HEK293T (cell line): ENCODE measurements at regions not wholly inside any gene's neighbourhood (a gene's known extent, or its start where the extent isn't known, plus 50 kb on each side); places are given as distances from the start of the nearest gene placed in this dataset.

Experiments used
- CTCF ChIA-PET: fragments of 350-600 bp; formaldehyde crosslinking; extraction: SDS; loops from one replicate; lab custom pipeline; 2021; ENCODE audit warnings: antibody characterized with exemption, inconsistent platforms; lab: Yijun Ruan, JAX
- POLR2A ChIA-PET: fragments of 350-600 bp; formaldehyde crosslinking; extraction: SDS; loops from one replicate; lab custom pipeline; 2020; ENCODE audit warnings: antibody characterized with exemption, inconsistent platforms; lab: Yijun Ruan, JAX
- DNase-seq: peaks from one replicate; pipeline ENCODE4 v3.0.0; 2012; ENCODE audit warnings: mixed read lengths; ENCODE audit errors: extremely low spot score
- ARNT ChIP-seq: fragments of 450-650 bp; IDR thresholded peaks from 2 replicates; pipeline ENCODE4 v1.6.1; 2017; ENCODE audit warnings: mild to moderate bottlenecking
- BHLHE40 ChIP-seq: fragments of 450-650 bp; IDR thresholded peaks from 2 replicates; pipeline ENCODE4 v1.6.1; 2016; ENCODE audit warnings: mild to moderate bottlenecking, moderate library complexity, borderline replicate concordance
- CTBP1 ChIP-seq: fragments of 450-650 bp; IDR thresholded peaks from 2 replicates; pipeline ENCODE4 v1.6.1; 2016; ENCODE audit warnings: borderline replicate concordance
- ELF4 ChIP-seq: fragments of 450-650 bp; IDR thresholded peaks from 2 replicates; pipeline ENCODE4 v1.6.1; 2017; ENCODE audit warnings: antibody characterized with exemption
- FOXA1 ChIP-seq: fragments of 450-650 bp; IDR thresholded peaks from 2 replicates; pipeline ENCODE4 v1.6.1; 2016; ENCODE audit warnings: mild to moderate bottlenecking
- FOXK2 ChIP-seq: fragments of 450-650 bp; IDR thresholded peaks from 2 replicates; pipeline ENCODE4 v1.6.1; 2016; ENCODE audit warnings: mild to moderate bottlenecking
- FOXM1 ChIP-seq: fragments of 450-650 bp; IDR thresholded peaks from 2 replicates; pipeline ENCODE4 v1.6.1; 2017; ENCODE audit warnings: mild to moderate bottlenecking, borderline replicate concordance
- HDGF ChIP-seq: fragments of 450-650 bp; IDR thresholded peaks from 2 replicates; pipeline ENCODE4 v1.6.1; 2017; ENCODE audit warnings: antibody characterized with exemption, borderline replicate concordance
- L3MBTL2 ChIP-seq: fragments of 450-650 bp; conservative IDR thresholded peaks from 2 replicates; pipeline ENCODE4 v1.6.1; 2016; ENCODE audit warnings: mild to moderate bottlenecking
- LEF1 ChIP-seq: fragments of 450-650 bp; IDR thresholded peaks from 2 replicates; pipeline ENCODE4 v1.6.1; 2017; ENCODE audit warnings: mild to moderate bottlenecking, borderline replicate concordance
- NFRKB ChIP-seq: fragments of 450-650 bp; IDR thresholded peaks from 2 replicates; pipeline ENCODE4 v1.6.1; 2016; ENCODE audit warnings: mild to moderate bottlenecking, moderate library complexity
- SP1 ChIP-seq: fragments of 450-650 bp; IDR thresholded peaks from 2 replicates; pipeline ENCODE4 v1.6.1; 2017
- SUZ12 ChIP-seq: fragments of 450-650 bp; IDR thresholded peaks from 2 replicates; pipeline ENCODE4 v1.6.1; 2016; ENCODE audit warnings: mild to moderate bottlenecking
- TARDBP ChIP-seq: fragments of 450-650 bp; IDR thresholded peaks from 2 replicates; pipeline ENCODE4 v1.6.1; 2016
- ZNF384 ChIP-seq: fragments of 450-650 bp; IDR thresholded peaks from 2 replicates; pipeline ENCODE4 v1.6.1; 2016
- TF ChIP-seq, protein P1 (sequence below): fragments of 450-650 bp; IDR thresholded peaks from 2 replicates; pipeline ENCODE4 v1.6.1; 2016

DNA sequence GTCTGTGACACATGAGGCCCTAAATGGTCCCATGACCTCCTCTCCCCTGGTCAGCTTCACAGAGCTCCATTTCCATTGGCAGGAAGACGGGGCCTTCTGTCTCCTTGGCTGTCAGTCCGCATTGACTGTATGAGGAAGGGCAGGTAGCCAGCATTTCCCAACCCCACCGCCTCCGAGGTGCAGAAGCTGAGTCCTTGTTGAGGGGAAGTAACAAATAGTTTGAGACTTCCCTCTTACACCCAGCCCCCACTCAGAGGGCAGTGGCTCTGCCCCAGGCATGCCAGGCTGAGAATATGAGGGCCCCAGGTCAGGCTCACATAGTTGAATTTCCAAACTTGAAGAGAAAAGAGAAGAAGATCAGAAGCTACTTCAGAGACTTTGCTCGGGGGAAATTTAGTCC, 611.1 kb downstream of the BRD1 start:
- DNase-seq = no peak
- no peak for TF ChIP-seq ZNF384
- TF ChIP-seq ARNT = no peak
- no peak for TF ChIP-seq CTBP1
- no peak for TF ChIP-seq FOXM1
- no peak for TF ChIP-seq BHLHE40
- TF ChIP-seq, protein P1, sequence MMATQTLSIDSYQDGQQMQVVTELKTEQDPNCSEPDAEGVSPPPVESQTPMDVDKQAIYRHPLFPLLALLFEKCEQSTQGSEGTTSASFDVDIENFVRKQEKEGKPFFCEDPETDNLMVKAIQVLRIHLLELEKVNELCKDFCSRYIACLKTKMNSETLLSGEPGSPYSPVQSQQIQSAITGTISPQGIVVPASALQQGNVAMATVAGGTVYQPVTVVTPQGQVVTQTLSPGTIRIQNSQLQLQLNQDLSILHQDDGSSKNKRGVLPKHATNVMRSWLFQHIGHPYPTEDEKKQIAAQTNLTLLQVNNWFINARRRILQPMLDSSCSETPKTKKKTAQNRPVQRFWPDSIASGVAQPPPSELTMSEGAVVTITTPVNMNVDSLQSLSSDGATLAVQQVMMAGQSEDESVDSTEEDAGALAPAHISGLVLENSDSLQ = no peak
- no peak for TF ChIP-seq TARDBP
- TF ChIP-seq FOXK2 = no peak
- TF ChIP-seq FOXA1 = no peak
- CTCF ChIA-PET = no interaction called here
- POLR2A ChIA-PET = no interaction called here

DNA sequence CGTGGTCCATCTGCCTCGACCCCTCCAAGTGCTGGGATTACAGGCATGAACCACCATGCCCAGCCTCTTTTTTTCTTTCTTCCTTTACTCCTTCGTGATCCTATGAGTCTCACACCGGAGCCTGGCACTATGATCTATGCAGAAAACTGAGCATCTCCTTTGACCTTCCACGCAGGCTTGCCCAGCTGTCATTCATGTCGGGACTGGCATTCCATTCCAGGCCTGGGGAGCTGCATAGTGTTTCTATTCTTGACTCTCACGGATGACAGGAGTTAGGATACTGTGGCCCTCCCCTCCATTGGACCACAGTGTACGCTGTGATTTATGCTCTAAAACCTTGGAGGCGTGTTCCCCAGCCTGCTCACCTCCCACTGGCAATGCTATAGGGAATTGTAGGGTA, 611.8 kb downstream of the BRD1 start:
- TF ChIP-seq SP1 (no peak), FOXK2 (no peak), TARDBP (no peak), NFRKB (no peak), CTBP1 (no peak), LEF1 (no peak), HDGF (no peak), BHLHE40 (no peak), SUZ12 (no peak), FOXA1 (no peak), ARNT (no peak), ELF4 (no peak)
- TF ChIP-seq, protein P1 = no peak
- CTCF ChIA-PET = no interaction called here
- no peak for DNase-seq
- POLR2A ChIA-PET = no interaction called here

DNA sequence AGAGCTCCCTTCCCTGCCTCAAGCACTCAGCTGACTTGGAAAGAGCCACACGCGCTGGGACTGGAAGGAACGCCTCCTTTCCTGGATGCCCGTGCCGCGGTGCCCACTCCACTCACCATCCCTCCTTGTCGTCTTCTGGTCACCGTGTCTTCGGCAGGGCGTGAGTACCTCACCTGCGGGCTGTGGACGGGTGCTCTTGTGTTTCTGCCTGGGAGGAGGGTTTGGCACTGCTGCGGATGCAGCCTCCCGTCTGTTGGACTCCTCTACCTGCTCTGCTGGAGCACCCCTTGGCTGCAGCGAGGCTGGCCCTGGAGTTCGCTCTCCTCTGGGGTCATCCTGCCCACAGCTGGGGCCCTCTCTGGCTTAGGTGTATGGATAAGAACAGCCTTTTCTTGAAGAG, 612.7 kb downstream of the BRD1 start:
- TF ChIP-seq, protein P1 = no peak
- TF ChIP-seq ZNF384 (no peak), TARDBP (no peak), FOXA1 (no peak), ARNT (no peak), FOXK2 (no peak), NFRKB (no peak), SUZ12 (no peak), FOXM1 (no peak), ELF4 (no peak), CTBP1 (no peak), BHLHE40 (no peak), SP1 (no peak), L3MBTL2 (no peak), HDGF (no peak), LEF1 (no peak)
- ChIA-PET CTCF (no interaction called here), POLR2A (no interaction called here)
- DNase-seq = no peak

DNA sequence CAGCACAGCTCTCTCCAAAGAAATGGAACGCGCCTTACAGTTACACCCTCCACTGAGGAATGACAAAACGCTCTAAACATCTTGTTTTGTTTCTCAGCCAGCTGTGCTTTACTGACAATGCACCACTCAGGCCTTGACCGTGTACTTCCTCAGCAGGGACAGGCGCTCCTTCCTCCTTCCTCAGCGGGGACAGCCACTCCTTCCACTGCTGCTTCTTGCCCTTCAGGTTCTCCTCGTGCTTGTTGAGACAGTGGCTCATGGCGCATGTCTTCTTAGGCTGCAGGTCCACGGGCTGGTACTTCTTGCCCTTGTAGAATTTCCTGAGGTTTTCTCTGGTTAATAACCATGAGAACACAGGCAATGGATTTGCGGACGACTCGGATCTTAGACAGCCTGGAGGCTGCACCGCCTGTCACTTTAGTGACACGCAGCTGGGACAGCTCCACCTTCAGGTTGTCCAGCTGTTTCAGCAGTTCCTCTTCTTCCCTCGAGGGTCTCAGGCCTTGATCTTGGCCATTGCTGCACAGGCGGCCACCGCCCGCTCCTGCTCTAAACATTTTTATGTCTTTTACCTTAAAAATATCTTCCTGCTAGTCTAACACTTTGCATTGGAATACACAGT, 613.8 kb downstream of the BRD1 start:
- no peak for DNase-seq
- TF ChIP-seq ELF4 (no peak), FOXA1 (no peak), FOXK2 (no peak), BHLHE40 (no peak), L3MBTL2 (no peak), ARNT (no peak), FOXM1 (no peak), ZNF384 (no peak), SUZ12 (no peak), TARDBP (no peak), CTBP1 (no peak)
- CTCF ChIA-PET = no interaction called here
- POLR2A ChIA-PET = no interaction called here

DNA sequence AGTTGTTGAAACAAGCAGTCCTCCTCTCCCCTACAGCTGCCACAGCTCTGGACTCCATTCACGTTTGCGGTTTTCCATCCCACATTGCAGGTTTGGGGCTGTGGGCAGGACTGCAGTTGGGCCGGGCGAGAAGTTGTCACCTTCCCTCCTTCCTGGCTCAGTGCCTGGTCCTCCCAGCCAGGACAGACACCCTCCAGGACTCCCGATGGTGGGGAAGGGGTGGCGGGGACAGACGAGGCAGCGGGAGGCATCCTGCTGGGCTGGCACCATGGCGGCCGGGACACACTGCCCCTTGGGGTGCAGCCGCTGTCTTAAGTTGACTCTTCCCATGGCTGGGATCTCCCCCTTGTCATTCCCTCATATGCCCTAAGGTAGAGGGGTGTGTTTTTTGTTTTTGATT, 615.2 kb downstream of the BRD1 start:
- CTCF ChIA-PET = no interaction called here
- no peak for DNase-seq
- POLR2A ChIA-PET = no interaction called here
- TF ChIP-seq LEF1 = no peak
- TF ChIP-seq CTBP1 = no peak
- no peak for TF ChIP-seq NFRKB
- TF ChIP-seq ELF4 = no peak
- no peak for TF ChIP-seq HDGF
- TF ChIP-seq SUZ12 = no peak
- no peak for TF ChIP-seq BHLHE40
- no peak for TF ChIP-seq L3MBTL2
- no peak for TF ChIP-seq FOXK2
- TF ChIP-seq ZNF384 = no peak
- TF ChIP-seq, protein P1 = no peak
- TF ChIP-seq FOXM1 = no peak
- TF ChIP-seq FOXA1 = no peak
- no peak for TF ChIP-seq SP1
- no peak for TF ChIP-seq ARNT
- TF ChIP-seq TARDBP = no peak
